ENCODE measurements at regions not wholly inside any gene's neighbourhood (a gene's known extent, or its start where the extent isn't known, plus 50 kb on each side); places are given as distances from the start of the nearest gene placed in this dataset.

- H3K4me1 ChIP-seq (ENCODE audit: insufficient read depth, low read length): no peaks in the 10 kb centered on the region
- no peak overlapping the region for H2AFZ ChIP-seq (ENCODE audit: low read length)
- TF ChIP-seq CTCF (IDR thresholded peaks at IDR 0.05; ENCODE audit: extremely low read depth, low read depth, low read length): no peak
- H3K4me2 ChIP-seq (ENCODE audit: insufficient read depth, low read length): no peak overlapping the region
- H3K27ac ChIP-seq (ENCODE audit: low read depth, low read length): no peak overlapping the region
- H3K27me3 ChIP-seq (ENCODE audit: insufficient read depth, low read length): no peaks in the 10 kb centered on the region
- no peak overlapping the region for H3K4me3 ChIP-seq (ENCODE audit: insufficient read depth, low read length)
- H3K9me3 ChIP-seq (ENCODE audit: low read depth, low read length): no peaks in the 10 kb centered on the region
- no peaks in the 10 kb centered on the region for H3K36me3 ChIP-seq (ENCODE audit: insufficient read depth, low read length)
- H3K79me2 ChIP-seq (ENCODE audit: insufficient read depth, low read length): no peaks in the 10 kb centered on the region
- H4K20me1 ChIP-seq (ENCODE audit: insufficient read depth, low read length): no peaks in the 10 kb centered on the region
- no peak for DNase-seq (ENCODE audit: insufficient read length, low spot score, missing footprints)
Measured at GRCh38 chr7:156046031-156046560, 233.8 kb upstream of the SHH start.

DNA sequence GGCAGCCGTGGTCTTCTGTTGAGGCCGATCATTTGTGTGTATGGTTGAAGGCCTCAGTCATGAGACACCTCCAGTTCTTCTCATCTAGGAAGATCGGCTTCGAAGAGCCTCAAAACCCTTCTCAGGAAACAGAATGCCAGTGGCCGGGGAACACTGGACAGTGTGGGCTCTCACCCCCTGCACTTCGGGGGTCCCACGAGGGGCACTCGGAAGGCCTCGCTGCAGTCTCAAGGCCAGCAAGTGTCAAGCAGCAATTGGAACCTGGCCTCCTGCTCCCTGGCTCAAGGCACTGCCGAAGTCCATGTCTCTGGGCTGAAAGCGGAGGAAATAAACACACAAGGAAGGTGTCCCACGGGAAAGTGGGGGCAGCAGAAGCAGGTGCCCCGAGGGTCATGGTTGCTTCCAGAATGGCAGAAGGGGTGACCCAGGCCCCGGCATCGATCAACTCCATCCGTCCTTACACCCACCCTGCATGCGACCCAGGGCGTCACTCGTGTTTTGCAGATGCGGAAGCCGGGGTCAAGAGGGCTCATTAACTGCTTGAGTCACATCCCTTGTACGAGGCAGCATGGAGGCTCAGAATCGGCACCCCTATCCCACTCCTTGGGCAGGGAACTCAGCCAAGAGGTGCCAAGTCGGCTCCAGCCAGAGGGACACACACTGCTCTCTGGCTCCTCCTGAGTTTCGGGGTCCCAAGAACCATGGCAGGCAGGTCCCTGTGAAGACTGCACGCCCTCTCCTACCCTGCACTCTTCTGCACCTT is 231.3 kb upstream of the SHH start:
- Histone ChIP-seq H3K4me3 (ENCODE audit: insufficient read depth, low read length) (no peak overlapping the region), H4K20me1 (ENCODE audit: insufficient read depth, low read length) (no peaks in the 10 kb centered on the region), H3K27ac (ENCODE audit: low read depth, low read length) (no peak overlapping the region), H3K36me3 (ENCODE audit: insufficient read depth, low read length) (no peaks in the 10 kb centered on the region), H2AFZ (ENCODE audit: low read length) (no peak overlapping the region), H3K27me3 (ENCODE audit: insufficient read depth, low read length) (no peaks in the 10 kb centered on the region), H3K4me2 (ENCODE audit: insufficient read depth, low read length) (no peak overlapping the region), H3K79me2 (ENCODE audit: insufficient read depth, low read length) (no peaks in the 10 kb centered on the region), H3K4me1 (ENCODE audit: insufficient read depth, low read length) (no peaks in the 10 kb centered on the region), H3K9me3 (ENCODE audit: low read depth, low read length) (no peaks in the 10 kb centered on the region)
- no peak for TF ChIP-seq CTCF (IDR thresholded peaks at IDR 0.05; ENCODE audit: extremely low read depth, low read depth, low read length)
- DNase-seq (ENCODE audit: insufficient read length, low spot score, missing footprints): peak; percentile 17

GRCh38 chr7:156041398-156041797 is 229.1 kb upstream of the SHH start:
- no peaks in the 10 kb centered on the region for H3K4me1 ChIP-seq (ENCODE audit: insufficient read depth, low read length)
- no peak overlapping the region for H3K27ac ChIP-seq (ENCODE audit: low read depth, low read length)
- no peaks in the 10 kb centered on the region for H4K20me1 ChIP-seq (ENCODE audit: insufficient read depth, low read length)
- no peaks in the 10 kb centered on the region for H3K79me2 ChIP-seq (ENCODE audit: insufficient read depth, low read length)
- H3K27me3 ChIP-seq (ENCODE audit: insufficient read depth, low read length): no peaks in the 10 kb centered on the region
- H3K9me3 ChIP-seq (ENCODE audit: low read depth, low read length): no peaks in the 10 kb centered on the region
- TF ChIP-seq CTCF (IDR thresholded peaks at IDR 0.05; ENCODE audit: extremely low read depth, low read depth, low read length): no peak
- H3K4me2 ChIP-seq (ENCODE audit: insufficient read depth, low read length): no peak overlapping the region
- no peak overlapping the region for H3K4me3 ChIP-seq (ENCODE audit: insufficient read depth, low read length)
- H2AFZ ChIP-seq (ENCODE audit: low read length): no peak overlapping the region
- no peaks in the 10 kb centered on the region for H3K36me3 ChIP-seq (ENCODE audit: insufficient read depth, low read length)
- DNase-seq (ENCODE audit: insufficient read length, low spot score, missing footprints): peak; percentile 29

DNA sequence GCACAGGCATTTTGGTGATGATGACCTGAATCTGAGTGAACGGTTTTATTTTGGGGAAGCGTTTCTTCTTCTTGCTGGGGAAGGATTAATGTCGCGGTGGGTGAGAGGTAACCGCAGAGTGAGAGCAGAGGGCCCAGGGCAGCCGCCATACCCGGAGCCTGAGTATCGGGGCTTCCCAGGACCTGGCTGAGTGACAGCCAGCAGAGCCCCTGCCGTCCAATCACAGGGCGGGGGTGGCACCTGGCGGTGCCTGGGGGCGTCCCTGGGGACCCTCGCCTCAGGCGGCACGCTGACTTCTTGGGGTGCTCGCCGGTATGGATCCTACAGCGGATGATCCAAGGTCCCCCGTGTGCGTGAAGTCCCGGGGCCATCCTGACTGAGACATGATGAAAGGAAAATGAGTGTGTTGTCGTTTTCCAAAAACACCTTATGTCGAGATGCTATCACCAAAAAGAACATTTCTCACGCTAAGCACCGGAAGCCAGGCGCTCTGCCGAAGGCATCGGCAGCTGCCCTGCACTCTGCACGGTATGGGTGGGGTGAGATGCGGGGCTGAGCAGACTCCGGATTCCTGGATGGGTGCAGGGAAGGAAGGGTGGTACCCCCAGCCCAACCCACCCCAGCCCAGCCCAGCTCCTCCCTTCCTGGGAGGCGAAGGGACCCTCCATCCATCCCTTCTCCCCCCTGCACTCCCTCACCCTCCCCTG is 227.9 kb upstream of the SHH start:
- no peaks in the 10 kb centered on the region for H3K4me1 ChIP-seq (ENCODE audit: insufficient read depth, low read length)
- H3K4me2 ChIP-seq (ENCODE audit: insufficient read depth, low read length): no peak overlapping the region
- no peak overlapping the region for H2AFZ ChIP-seq (ENCODE audit: low read length)
- H3K27me3 ChIP-seq (ENCODE audit: insufficient read depth, low read length): no peaks in the 10 kb centered on the region
- H3K4me3 ChIP-seq (ENCODE audit: insufficient read depth, low read length): no peak overlapping the region
- DNase-seq (ENCODE audit: insufficient read length, low spot score, missing footprints): peak; percentile 39
- no peaks in the 10 kb centered on the region for H3K36me3 ChIP-seq (ENCODE audit: insufficient read depth, low read length)
- no peak overlapping the region for H3K27ac ChIP-seq (ENCODE audit: low read depth, low read length)
- no peaks in the 10 kb centered on the region for H3K9me3 ChIP-seq (ENCODE audit: low read depth, low read length)
- no peaks in the 10 kb centered on the region for H4K20me1 ChIP-seq (ENCODE audit: insufficient read depth, low read length)
- no peaks in the 10 kb centered on the region for H3K79me2 ChIP-seq (ENCODE audit: insufficient read depth, low read length)
- TF ChIP-seq CTCF (IDR thresholded peaks at IDR 0.05; ENCODE audit: extremely low read depth, low read depth, low read length): no peak

Measured in osteoblast (primary cell).